Osteoblast (primary cell): ENCODE measurements at regions not wholly inside any gene's neighbourhood (a gene's known extent, or its start where the extent isn't known, plus 50 kb on each side); places are given as distances from the start of the nearest gene placed in this dataset.

Source experiments
- DNase-seq: peaks from one replicate; pipeline ENCODE4 v3.0.0; 2011; ENCODE audit warnings: low spot score, mixed read lengths; ENCODE audit not compliant: insufficient read length; ENCODE audit errors: missing footprints
- H2AFZ ChIP-seq: 2 replicates; pipeline ENCODE4 v1.6.0; 2011; ENCODE audit warnings: mild to moderate bottlenecking, low read length
- H3K27ac ChIP-seq: 2 replicates; pipeline ENCODE4 v1.5.1; 2011; ENCODE audit warnings: mild to moderate bottlenecking, low read depth, low read length, moderate library complexity
- H3K27me3 ChIP-seq: 2 replicates; pipeline ENCODE4 v1.6.0; 2012; ENCODE audit warnings: mild to moderate bottlenecking, control low read depth, inconsistent platforms, low read length, moderate library complexity; ENCODE audit not compliant: insufficient read depth
- H3K36me3 ChIP-seq: 2 replicates; pipeline ENCODE4 v1.5.1; 2011; ENCODE audit warnings: mild to moderate bottlenecking, low read length, control low read depth, moderate library complexity; ENCODE audit not compliant: insufficient read depth
- H3K4me1 ChIP-seq: 2 replicates; pipeline ENCODE4 v1.5.1; 2011; ENCODE audit warnings: mild to moderate bottlenecking, low read length, control low read depth, moderate library complexity; ENCODE audit not compliant: insufficient read depth
- H3K4me2 ChIP-seq: 2 replicates; pipeline ENCODE4 v1.6.0; 2011; ENCODE audit warnings: mild to moderate bottlenecking, low read length; ENCODE audit not compliant: insufficient read depth
- H3K4me3 ChIP-seq: fragments of 200-600 bp; sonication (generic); 3 replicates; pipeline ENCODE4 v1.5.1; 2012; ENCODE audit warnings: mild to moderate bottlenecking, low read length, inconsistent platforms; ENCODE audit not compliant: insufficient read depth
- H3K79me2 ChIP-seq: 2 replicates; pipeline ENCODE4 v1.6.0; 2012; ENCODE audit warnings: mild to moderate bottlenecking, low read length, control low read depth, inconsistent platforms; ENCODE audit not compliant: insufficient read depth
- H3K9me3 ChIP-seq: 2 replicates; pipeline ENCODE4 v1.5.1; 2011; ENCODE audit warnings: low read depth, low read length, control low read depth
- H4K20me1 ChIP-seq: 2 replicates; pipeline ENCODE4 v1.6.0; 2012; ENCODE audit warnings: mild to moderate bottlenecking, low read length, control low read depth; ENCODE audit not compliant: insufficient read depth
- CTCF ChIP-seq: IDR thresholded peaks from 2 replicates; pipeline ENCODE4 v1.5.1; 2011; ENCODE audit warnings: mild to moderate bottlenecking, low read depth, low read length, moderate library complexity; ENCODE audit errors: extremely low read depth

GRCh38 chr2:139495851-139496250 lies 715.7 kb upstream of the NXPH2 start:
- Histone ChIP-seq H3K79me2 (no peaks in the 10 kb centered on the region), H3K36me3 (no peaks in the 10 kb centered on the region), H3K4me3 (no peak overlapping the region), H3K4me1 (no peaks in the 10 kb centered on the region), H4K20me1 (no peaks in the 10 kb centered on the region), H2AFZ (no peak overlapping the region), H3K4me2 (no peak overlapping the region), H3K27me3 (no peaks in the 10 kb centered on the region), H3K9me3 (no peaks in the 10 kb centered on the region), H3K27ac (no peak overlapping the region)
- TF ChIP-seq CTCF = no peak
- DNase-seq = no peak

- TF ChIP-seq CTCF = no peak
- no peaks in the 10 kb centered on the region for H3K36me3 ChIP-seq
- no peaks in the 10 kb centered on the region for H3K27me3 ChIP-seq
- DNase-seq = no peak
- H3K27ac ChIP-seq = no peak overlapping the region
- H4K20me1 ChIP-seq = no peaks in the 10 kb centered on the region
- H3K9me3 ChIP-seq = no peaks in the 10 kb centered on the region
- H3K4me3 ChIP-seq = no peak overlapping the region
- no peaks in the 10 kb centered on the region for H3K79me2 ChIP-seq
- H3K4me2 ChIP-seq = no peak overlapping the region
- H3K4me1 ChIP-seq = no peaks in the 10 kb centered on the region
- no peak overlapping the region for H2AFZ ChIP-seq
Measured at GRCh38 chr2:139492131-139492680, 712.0 kb upstream of the NXPH2 start.

GRCh38 chr2:139480161-139480650 lies 700.0 kb upstream of the NXPH2 start:
- Histone ChIP-seq H4K20me1 (no peaks in the 10 kb centered on the region), H3K27ac (no peak overlapping the region), H2AFZ (no peak overlapping the region), H3K4me3 (no peak overlapping the region), H3K27me3 (no peaks in the 10 kb centered on the region), H3K4me1 (no peaks in the 10 kb centered on the region), H3K4me2 (no peak overlapping the region), H3K36me3 (no peaks in the 10 kb centered on the region), H3K9me3 (no peaks in the 10 kb centered on the region), H3K79me2 (no peaks in the 10 kb centered on the region)
- no peak for DNase-seq
- TF ChIP-seq CTCF = no peak

- H3K9me3 ChIP-seq = no peaks in the 10 kb centered on the region
- no peak overlapping the region for H3K27ac ChIP-seq
- H2AFZ ChIP-seq = no peak overlapping the region
- no peaks in the 10 kb centered on the region for H3K36me3 ChIP-seq
- H3K27me3 ChIP-seq = no peaks in the 10 kb centered on the region
- H3K4me3 ChIP-seq = no peak overlapping the region
- no peaks in the 10 kb centered on the region for H3K79me2 ChIP-seq
- H3K4me1 ChIP-seq = no peaks in the 10 kb centered on the region
- no peak overlapping the region for H3K4me2 ChIP-seq
- H4K20me1 ChIP-seq = no peaks in the 10 kb centered on the region
- no peak for DNase-seq
- no peak for TF ChIP-seq CTCF
Measured at GRCh38 chr2:139478165-139478914, 698.1 kb upstream of the NXPH2 start.
